Activated naive CD4-positive, alpha-beta T cell treated with anti-CD3 and anti-CD28 coated beads, Interleukin-2, amount 50 U/mL, for 72 hours (primary cell): ENCODE measurements at regions not wholly inside any gene's neighbourhood (a gene's known extent, or its start where the extent isn't known, plus 50 kb on each side); places are given as distances from the start of the nearest gene placed in this dataset.

Experiments used
- ATAC-seq, 2 donors: fragments of 150-1000 bp; cut with Tn5 transposase; 2 replicates each; pipeline ENCODE4 v1.10.0; 2021; ENCODE audit warnings: mild to moderate bottlenecking in 2 of 2, moderate library complexity in 2 of 2
- DNase-seq, 2 donors: peaks; one replicate each; pipeline ENCODE4 v3.0.0; 2021 to 2022; ENCODE audit warnings: low spot score in 2 of 2
- H3K27ac Mint-ChIP-seq, 2 donors: one replicate each; pipeline ENCODE4 v1.8.0; 2022; ENCODE audit warnings: mild to moderate bottlenecking in 2 of 2, mixed read lengths in 2 of 2
- H3K36me3 Mint-ChIP-seq, 2 donors: one replicate each; pipeline ENCODE4 v1.8.0; 2022; ENCODE audit warnings: mixed read lengths in 2 of 2
- H3K9me3 Mint-ChIP-seq, 2 donors: one replicate each; pipeline ENCODE4 v1.8.0; 2022; ENCODE audit warnings: mixed read lengths in 2 of 2

GRCh38 chr2:201964631-201965206 is 68.9 kb upstream of the FZD7 start:
- DNase-seq (peak in 1 of 2 donors; percentile 6), ATAC-seq (peak; percentile 54 to 75)
- Mint-ChIP-seq H3K9me3 (no peaks in the 10 kb centered on the region), H3K27ac (peak overlapping the region; percentile 29 to 62), H3K36me3 (no peaks in the 10 kb centered on the region)

DNA sequence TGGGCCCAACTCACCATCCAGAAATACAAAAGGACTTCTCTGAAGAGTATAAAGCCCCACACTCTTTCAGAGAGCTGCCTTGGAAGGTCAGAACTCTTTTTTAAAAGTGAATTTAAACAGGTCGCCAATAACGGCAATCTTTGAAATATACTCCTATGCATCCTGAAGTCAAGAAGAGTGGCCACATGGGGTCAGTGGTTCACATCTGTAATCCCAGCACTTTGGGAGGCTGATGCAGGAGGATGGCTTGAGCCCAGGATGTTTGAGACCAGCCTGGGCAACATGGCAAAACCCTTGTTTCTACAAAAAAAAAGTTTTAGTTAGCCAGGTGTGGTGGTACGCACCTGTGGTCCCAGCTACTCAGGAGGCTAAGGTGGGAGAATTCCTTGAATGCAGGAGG is 68.1 kb upstream of the FZD7 start:
- Mint-ChIP-seq H3K9me3 (no peaks in the 10 kb centered on the region), H3K36me3 (no peaks in the 10 kb centered on the region), H3K27ac (peak overlapping the region; percentile 44 to 62)
- no peak for ATAC-seq
- no peak for DNase-seq

DNA sequence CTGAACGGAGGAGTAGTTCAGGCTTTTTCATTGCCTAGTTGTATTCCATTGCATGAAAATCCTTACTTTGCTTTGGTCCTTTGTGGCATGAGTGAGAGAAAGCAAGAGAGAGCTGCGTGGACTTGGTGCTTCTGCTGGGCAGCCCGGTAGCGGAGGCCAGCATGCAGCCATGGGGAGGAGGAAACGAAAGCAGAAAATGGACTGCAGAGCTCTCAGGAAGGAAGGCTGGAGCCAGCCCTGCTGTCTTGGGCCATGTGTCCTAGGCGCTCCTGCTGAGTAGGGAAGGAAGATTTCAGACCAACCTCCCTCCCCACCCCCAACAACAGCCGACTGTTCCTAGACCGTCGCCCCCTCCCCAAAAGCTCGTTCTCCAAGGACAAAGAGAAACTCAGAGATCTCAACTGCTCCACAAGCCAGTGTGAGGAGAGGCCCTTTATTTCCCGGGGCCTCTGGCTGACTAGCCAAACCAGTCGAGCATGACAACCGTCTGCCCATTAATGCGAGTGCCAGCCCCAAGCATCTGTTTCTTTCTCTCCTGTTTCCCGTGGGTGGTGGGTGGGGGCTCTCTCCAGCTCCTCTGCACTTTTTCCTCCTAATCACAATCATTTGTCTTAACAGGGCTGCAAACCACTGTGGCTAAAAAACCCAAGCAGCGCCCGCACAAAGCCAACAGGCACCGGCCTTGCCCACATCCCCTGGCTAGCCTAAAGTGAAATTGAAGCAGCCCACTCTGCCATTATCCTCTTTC is 66.8 kb upstream of the FZD7 start:
- H3K27ac Mint-ChIP-seq, result no peak overlapping the region
- DNase-seq (no peak), ATAC-seq (no peak)
- H3K36me3 Mint-ChIP-seq, result no peaks in the 10 kb centered on the region
- H3K9me3 Mint-ChIP-seq, result no peaks in the 10 kb centered on the region

GRCh38 chr2:201968050-201968449 is 65.6 kb upstream of the FZD7 start:
- DNase-seq (no peak), ATAC-seq (no peak)
- Mint-ChIP-seq H3K9me3 (no peaks in the 10 kb centered on the region), H3K27ac (no peak overlapping the region), H3K36me3 (no peaks in the 10 kb centered on the region)

DNA sequence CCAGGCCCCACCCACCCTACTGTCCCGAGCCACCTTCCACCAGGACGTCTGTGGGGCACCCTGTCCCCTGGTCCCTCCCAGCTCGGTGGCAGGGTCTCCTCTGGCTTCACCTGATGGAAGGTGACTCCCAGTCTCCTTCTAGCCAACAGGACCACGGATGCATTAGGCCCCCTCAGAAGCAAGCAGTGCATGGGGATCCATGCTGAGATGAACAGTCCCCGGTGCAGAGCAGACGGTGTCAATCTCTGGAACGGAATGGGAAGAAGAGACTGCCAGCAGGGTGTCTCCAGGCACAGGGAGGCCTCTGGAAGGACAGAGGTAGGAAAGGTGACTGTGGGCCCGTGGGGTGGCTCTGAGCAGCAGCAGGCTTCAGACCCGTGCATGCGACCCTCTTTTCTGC is 65.2 kb upstream of the FZD7 start:
- Mint-ChIP-seq H3K27ac (no peak overlapping the region), H3K36me3 (no peaks in the 10 kb centered on the region), H3K9me3 (no peaks in the 10 kb centered on the region)
- DNase-seq (no peak), ATAC-seq (no peak)

DNA sequence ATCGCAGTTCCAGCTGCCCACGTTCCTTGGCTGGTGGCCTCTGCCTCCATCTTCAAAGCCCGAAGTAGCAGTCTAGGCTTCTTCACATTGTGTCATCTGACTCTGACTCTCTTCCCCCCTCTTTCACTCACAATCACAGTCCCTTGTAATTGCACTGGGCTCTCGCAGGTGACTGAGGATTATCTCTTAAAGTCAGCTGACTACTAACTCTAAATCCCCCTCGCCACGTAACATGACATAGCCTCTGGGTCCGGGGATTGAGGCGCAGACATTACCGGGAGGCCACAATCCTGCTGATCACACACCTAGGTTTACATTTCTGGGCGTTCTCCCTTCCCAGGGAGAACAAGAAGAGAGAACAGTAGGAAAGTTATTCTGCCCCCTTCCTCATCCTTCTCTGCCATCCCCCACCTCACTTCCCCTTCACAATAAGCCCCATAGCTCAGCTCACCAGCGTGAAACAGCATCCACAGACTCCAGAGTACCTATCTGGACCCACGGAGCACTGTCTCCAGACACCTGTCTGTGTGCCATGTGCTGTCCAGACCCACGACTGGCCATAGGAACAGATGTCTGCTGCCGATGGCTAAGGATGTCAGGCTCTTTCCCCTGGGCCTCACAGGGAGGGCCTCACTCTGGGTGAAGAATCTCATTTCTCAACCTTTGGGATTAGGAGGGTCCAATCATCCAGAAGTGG is 64.3 kb upstream of the FZD7 start:
- DNase-seq, result no peak
- Mint-ChIP-seq H3K36me3 (no peaks in the 10 kb centered on the region), H3K27ac (no peak overlapping the region), H3K9me3 (no peaks in the 10 kb centered on the region)
- no peak for ATAC-seq

DNA sequence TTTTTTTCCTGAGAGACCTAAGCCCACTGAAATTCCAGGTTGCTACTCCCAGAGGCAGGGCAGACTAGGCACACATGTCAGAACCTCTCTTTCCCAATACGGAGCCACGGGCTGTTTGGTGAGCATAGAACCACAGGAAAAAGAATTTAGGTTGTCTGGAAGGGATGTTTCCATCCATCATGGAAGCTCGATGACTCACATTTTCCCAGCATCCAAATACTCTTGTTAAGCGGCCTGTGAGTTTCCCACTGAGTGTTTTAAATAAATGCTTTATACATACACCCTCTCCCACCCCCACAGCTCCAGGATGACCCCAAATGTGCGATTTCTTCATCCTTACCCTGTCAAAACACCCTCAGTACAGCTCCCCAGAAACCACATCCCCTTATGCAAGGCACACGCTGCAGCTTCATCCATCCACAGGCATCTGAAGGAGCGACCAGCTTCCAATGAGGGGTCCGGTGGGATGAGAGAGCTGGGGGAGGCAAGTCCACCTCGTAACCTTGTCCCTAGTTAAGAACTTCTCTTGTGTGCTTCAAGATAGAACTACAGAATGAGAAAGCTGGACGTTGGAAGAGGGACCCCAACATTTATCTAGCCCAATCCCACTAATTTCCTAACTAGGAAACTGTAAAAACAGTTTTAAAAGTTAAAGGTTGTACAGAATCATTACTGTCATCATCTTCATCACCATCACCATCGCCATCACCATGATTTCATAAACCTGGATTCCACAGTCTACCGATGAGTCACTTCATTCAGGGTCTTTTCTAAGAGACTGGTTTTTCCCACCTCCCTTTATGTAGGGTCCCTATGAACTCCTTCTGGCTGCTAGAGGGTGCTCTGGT is 63.5 kb upstream of the FZD7 start:
- ATAC-seq, result no peak
- no peak for DNase-seq
- no peaks in the 10 kb centered on the region for H3K9me3 Mint-ChIP-seq
- H3K36me3 Mint-ChIP-seq, result no peaks in the 10 kb centered on the region
- H3K27ac Mint-ChIP-seq, result no peak overlapping the region

DNA sequence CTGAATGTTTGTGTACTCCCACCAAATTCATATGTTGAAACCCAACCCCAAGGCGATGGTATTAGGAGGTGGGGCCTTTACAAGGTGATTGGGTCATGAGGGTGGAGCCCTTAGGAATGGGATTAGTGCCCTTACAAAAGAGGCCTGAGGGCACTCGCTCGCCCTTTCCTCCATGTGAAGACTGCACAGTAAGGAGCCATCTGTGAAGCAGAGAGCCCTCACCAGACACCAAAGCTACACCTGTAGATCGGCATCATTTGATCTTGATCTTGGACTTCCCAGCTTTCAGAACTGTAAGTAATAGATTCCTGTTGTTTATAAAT is 62.9 kb upstream of the FZD7 start:
- no peaks in the 10 kb centered on the region for H3K9me3 Mint-ChIP-seq
- no peak overlapping the region for H3K27ac Mint-ChIP-seq
- ATAC-seq, result no peak
- H3K36me3 Mint-ChIP-seq, result no peaks in the 10 kb centered on the region
- DNase-seq, result no peak

DNA sequence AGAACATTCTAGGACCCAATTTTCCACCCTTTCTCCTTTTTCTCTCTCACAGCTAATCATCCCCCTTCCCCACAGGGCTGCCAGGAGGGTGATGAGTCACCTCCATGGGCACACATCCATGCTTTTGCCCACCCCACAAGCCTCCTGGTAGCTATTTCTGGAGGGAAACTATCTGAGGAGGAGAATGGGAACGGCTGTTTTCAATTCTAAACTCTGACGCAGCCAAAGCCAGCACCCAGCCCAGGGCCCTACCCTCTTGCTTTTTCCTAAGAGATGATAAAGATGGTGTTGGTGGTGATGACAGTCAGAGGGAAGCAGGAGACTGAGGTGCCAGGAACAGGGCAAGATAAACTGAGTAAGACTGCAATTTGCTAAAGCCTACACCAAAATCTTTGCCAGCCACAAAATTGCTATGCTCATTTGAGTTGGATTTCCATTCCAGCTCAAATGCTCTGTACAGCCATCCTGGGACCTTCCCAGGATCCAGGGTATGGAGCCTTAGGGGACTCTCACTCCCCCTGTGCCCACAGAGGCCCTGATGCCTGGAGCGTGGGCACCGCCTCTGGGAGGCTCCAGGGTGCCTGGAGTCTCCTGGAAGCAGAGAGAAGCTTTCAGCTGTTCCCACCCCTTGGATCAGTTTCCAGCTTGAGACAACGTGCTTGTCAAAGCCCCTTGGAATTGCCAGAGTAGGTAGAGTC is 62.0 kb upstream of the FZD7 start:
- H3K27ac Mint-ChIP-seq, result no peak overlapping the region
- H3K36me3 Mint-ChIP-seq, result no peaks in the 10 kb centered on the region
- no peaks in the 10 kb centered on the region for H3K9me3 Mint-ChIP-seq
- DNase-seq (no peak), ATAC-seq (no peak)

DNA sequence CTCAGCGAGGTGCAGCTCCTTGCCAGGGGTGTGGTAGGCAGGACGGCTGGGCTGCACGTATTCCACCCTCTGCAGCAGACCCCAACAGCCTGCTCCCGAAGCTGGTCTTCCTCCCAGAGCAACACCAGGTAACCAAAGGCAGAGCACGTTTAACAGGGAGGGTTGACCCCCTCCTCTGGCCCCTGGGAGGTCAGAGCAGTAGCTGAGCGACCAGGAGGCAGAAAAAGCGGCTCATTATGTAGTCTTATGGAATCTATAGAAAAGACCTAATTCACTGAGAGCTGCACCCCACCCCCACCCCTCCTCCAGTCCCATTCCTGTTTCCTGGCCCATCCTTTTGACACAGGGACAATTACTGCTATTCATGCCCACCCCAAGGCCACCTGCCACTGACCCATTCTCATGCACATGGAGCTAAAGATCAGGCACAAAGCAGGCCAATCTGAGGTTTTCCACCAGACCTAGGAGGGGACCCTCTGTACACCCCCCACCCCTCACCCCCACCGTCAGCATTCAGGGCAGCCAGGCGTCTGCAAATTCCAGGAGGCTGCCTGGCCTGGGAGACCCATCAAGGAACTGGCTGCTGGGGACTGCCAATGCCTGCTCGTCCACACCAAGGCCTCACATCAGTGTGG is 60.9 kb upstream of the FZD7 start:
- ATAC-seq, result no peak
- Mint-ChIP-seq H3K9me3 (no peaks in the 10 kb centered on the region), H3K36me3 (no peaks in the 10 kb centered on the region)

GRCh38 chr2:201973305-201973928 is 60.2 kb upstream of the FZD7 start:
- ATAC-seq (no peak), DNase-seq (no peak)
- no peaks in the 10 kb centered on the region for H3K36me3 Mint-ChIP-seq
- H3K9me3 Mint-ChIP-seq, result no peaks in the 10 kb centered on the region
- no peak overlapping the region for H3K27ac Mint-ChIP-seq

More for the DNA sequence above, 60.9 kb upstream of the FZD7 start:
- H3K27ac Mint-ChIP-seq, result no peak overlapping the region
- DNase-seq, result no peak

DNA sequence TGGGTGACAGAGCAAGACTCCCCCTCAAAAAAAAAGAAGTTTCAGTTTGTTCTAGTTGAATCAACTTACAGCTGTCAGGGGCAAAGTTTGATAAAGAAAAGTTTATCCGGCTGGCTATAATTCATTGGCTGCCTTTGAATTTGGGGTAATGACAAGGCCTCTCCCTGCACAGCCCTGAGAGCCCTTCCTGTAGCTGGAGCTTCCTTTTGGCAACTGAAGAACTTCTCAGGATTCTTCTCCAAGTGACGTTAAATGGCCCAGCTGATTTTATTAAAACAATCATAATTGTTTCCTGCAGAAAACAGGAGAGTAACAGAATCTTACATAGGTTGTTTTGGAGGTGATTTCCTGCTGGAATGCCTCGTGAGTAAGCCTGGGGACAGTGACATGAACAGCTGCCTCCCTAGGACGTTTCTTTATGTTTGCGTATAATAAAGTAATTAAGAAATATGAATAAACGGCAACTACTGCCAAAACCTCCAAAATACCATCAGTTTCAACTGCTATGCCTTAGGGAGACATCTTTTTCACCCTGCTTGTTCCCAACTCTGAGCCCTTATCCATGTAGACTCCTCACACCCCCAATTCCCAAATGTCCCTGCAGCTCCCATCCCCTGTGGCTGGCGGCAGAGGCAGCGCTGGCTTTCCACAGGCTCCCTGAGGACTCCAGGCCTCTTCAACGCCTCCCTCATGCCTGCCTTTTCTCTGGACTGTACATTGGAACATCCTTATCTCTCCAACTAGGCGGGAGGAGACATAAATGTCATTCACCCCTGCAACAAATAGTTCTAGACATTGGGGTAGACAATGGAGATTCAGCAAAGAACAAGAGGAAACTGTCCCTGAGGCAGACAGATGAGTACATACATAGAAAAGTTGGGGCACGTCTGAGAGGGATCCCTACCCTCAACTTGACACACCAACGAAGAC is 59.2 kb upstream of the FZD7 start:
- H3K36me3 Mint-ChIP-seq, result no peaks in the 10 kb centered on the region
- no peak for ATAC-seq
- no peak overlapping the region for H3K27ac Mint-ChIP-seq
- no peaks in the 10 kb centered on the region for H3K9me3 Mint-ChIP-seq
- no peak for DNase-seq

DNA sequence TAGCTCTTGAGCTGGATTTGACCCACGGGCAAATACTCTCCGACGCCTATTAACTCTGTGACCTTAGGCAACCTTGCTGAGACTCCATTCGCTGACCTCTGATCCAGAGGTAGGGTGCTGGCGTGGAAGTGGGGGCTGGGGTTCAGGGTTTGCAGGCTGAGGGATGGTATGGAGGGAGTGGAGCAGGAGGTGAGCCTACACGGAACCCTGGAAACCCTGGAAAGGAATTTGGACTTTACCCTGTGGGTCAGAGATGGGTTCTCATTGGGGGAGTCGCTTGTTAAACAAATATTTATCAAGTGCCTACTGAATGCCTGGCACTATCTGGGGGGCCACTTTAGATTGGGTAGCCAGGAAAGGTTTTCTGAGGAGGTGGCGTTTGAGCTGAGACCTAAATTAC is 58.2 kb upstream of the FZD7 start:
- no peak for ATAC-seq
- no peak for DNase-seq
- Mint-ChIP-seq H3K27ac (no peak overlapping the region), H3K9me3 (no peaks in the 10 kb centered on the region), H3K36me3 (no peaks in the 10 kb centered on the region)

DNA sequence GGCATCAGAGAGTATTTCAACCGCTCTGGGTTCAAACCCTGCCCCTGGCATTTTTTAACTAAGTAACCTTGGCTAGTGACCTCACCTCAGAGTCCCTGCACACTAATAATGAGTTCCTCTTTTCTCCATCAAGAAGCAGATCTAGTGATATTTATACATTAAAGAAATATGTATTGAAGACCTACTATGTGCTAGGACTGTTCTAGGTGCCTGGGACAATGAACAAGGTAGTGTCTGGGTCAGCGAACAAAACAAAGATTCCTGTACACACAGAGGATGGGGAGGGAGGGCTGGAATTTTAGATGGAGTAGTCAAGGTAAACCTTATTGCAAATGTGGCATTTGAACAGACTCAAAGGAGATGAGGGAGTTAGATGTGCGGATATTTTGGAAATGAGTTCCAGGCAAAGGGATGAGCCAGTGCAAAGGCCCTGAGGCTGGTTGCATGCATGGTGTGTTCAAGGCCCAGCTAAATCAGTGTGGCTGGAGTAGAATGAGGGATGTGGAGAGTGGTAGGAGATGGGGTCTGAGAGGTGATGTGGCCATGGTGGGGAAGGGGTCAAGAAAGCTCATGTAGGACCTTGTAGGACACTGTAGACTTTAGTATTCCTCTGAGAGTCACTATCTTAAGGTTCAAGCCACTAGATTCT is 57.6 kb upstream of the FZD7 start:
- H3K36me3 Mint-ChIP-seq, result no peaks in the 10 kb centered on the region
- ATAC-seq (no peak), DNase-seq (no peak)
- H3K27ac Mint-ChIP-seq, result no peak overlapping the region
- no peaks in the 10 kb centered on the region for H3K9me3 Mint-ChIP-seq

GRCh38 chr2:201977651-201978050 is 56.0 kb upstream of the FZD7 start:
- Mint-ChIP-seq H3K36me3 (no peaks in the 10 kb centered on the region), H3K27ac (no peak overlapping the region), H3K9me3 (no peaks in the 10 kb centered on the region)
- ATAC-seq (no peak), DNase-seq (no peak)
